ENCODE measurements at regions not wholly inside any gene's neighbourhood (a gene's known extent, or its start where the extent isn't known, plus 50 kb on each side); places are given as distances from the start of the nearest gene placed in this dataset.
"Not testable (repeated sequence)": the region's sequence is repeated elsewhere in the genome, so short reads cannot be mapped to it uniquely, and the experiment has no call there.

- no peak for DNase-seq
These were observed 162.8 kb upstream of the CDH11 start for GRCh38 chr16:65284626-65285025.

- no peak for DNase-seq
These were observed 161.4 kb upstream of the CDH11 start for GRCh38 chr16:65283181-65283651.

GRCh38 chr16:65281586-65281985 lies 159.7 kb upstream of the CDH11 start:
- DNase-seq, result no peak

GRCh38 chr16:65280845-65281512 lies 159.1 kb upstream of the CDH11 start:
- no peak for DNase-seq

- no peak for DNase-seq
These were observed 157.7 kb upstream of the CDH11 start for GRCh38 chr16:65279576-65279975.

- no peak for DNase-seq
These were observed 157.0 kb upstream of the CDH11 start for GRCh38 chr16:65278874-65279273.

- DNase-seq, result no peak
These were observed 152.7 kb upstream of the CDH11 start for GRCh38 chr16:65274566-65274965.

- no peak for DNase-seq
These were observed 151.0 kb upstream of the CDH11 start for GRCh38 chr16:65272699-65273414.

GRCh38 chr16:65271996-65272395 lies 150.1 kb upstream of the CDH11 start:
- no peak for DNase-seq

GRCh38 chr16:65268331-65268730 lies 146.5 kb upstream of the CDH11 start:
- no peak for DNase-seq

GRCh38 chr16:65263896-65264295 lies 142.0 kb upstream of the CDH11 start:
- DNase-seq, result no peak

GRCh38 chr16:65260746-65261145 lies 138.9 kb upstream of the CDH11 start:
- no peak for DNase-seq

GRCh38 chr16:65254144-65254543 lies 132.3 kb upstream of the CDH11 start:
- DNase-seq, result no peak

- DNase-seq, result no peak
These were observed 127.9 kb upstream of the CDH11 start for GRCh38 chr16:65249768-65250167.

GRCh38 chr16:65244787-65245186 lies 122.9 kb upstream of the CDH11 start:
- DNase-seq, result no peak

- no peak for DNase-seq
These were observed 113.7 kb upstream of the CDH11 start for GRCh38 chr16:65235339-65236177.

- not testable (repeated sequence) for DNase-seq
These were observed 113.0 kb upstream of the CDH11 start for GRCh38 chr16:65234721-65235320.

- DNase-seq, result no peak
These were observed 107.4 kb upstream of the CDH11 start for GRCh38 chr16:65229191-65229662.

GRCh38 chr16:65227150-65227835 lies 105.4 kb upstream of the CDH11 start:
- no peak for DNase-seq

- no peak for DNase-seq
These were observed 104.2 kb upstream of the CDH11 start for GRCh38 chr16:65226077-65226476.

GRCh38 chr16:65225488-65225887 lies 103.6 kb upstream of the CDH11 start:
- DNase-seq, result no peak

- no peak for DNase-seq
These were observed 103.1 kb upstream of the CDH11 start for GRCh38 chr16:65224994-65225393.

Data from stimulated activated CD4-positive, alpha-beta T cell treated with anti-CD3 and anti-CD28 coated beads, Interleukin-4, amount 100 ng/mL, for 4 hours (primary cell).